Peyer's patch (tissue), 4 donors: ENCODE measurements at regions not wholly inside any gene's neighbourhood (a gene's known extent, or its start where the extent isn't known, plus 50 kb on each side); places are given as distances from the start of the nearest gene placed in this dataset.

ENCODE experiments used
- DNase-seq, 3 donors: peaks; one replicate each; pipeline ENCODE4 v3.0.0-alpha.2; 2017 to 2019
- H3K27ac ChIP-seq, 4 donors: fragments of 200-600 bp; sonication (generic); one replicate each; pipeline ENCODE4 v1.5.1; 2016 to 2019
- H3K27me3 ChIP-seq, 2 donors: fragments of 200-600 bp; sonication (generic); one replicate each; pipeline ENCODE4 v1.5.1; 2019
- H3K36me3 ChIP-seq, 3 donors: fragments of 200-600 bp; sonication (generic); one replicate each; pipeline ENCODE4 v1.5.1; 2016 to 2019
- H3K4me1 ChIP-seq, 4 donors: fragments of 200-600 bp; sonication (generic); one replicate each; pipeline ENCODE4 v1.5.1; 2016 to 2019
- H3K4me3 ChIP-seq, 4 donors: fragments of 200-600 bp; sonication (generic); 1 replicate in 3 of 4; 2 replicates in 1 of 4; pipeline ENCODE4 v1.5.1; 2016 to 2019; ENCODE audit warnings: mild to moderate bottlenecking in 1 of 4
- H3K9me3 ChIP-seq, 4 donors: fragments of 200-600 bp; sonication (generic); one replicate each; pipeline ENCODE4 v1.5.1; 2016 to 2019; ENCODE audit warnings: mild to moderate bottlenecking in 1 of 4
- POLR2A ChIP-seq, 2 donors: fragments of 450-650 bp; IDR thresholded peaks; one replicate each; pipeline ENCODE4 v1.5.1; 2017; ENCODE audit warnings: antibody characterized with exemption in 2 of 2, mild to moderate bottlenecking in 2 of 2, moderate library complexity in 2 of 2
- TF ChIP-seq, protein P1 (sequence below), 6 experiments: fragments of 450-650 bp in 4 of 6; fragments of 200-600 bp in 2 of 6; sonication (generic) in 1 of 6; IDR thresholded peaks; one replicate each; pipeline ENCODE4 v1.5.1; 2017 to 2019; ENCODE audit warnings: antibody characterized with exemption in 6 of 6, mild to moderate bottlenecking in 3 of 6, moderate library complexity in 1 of 6

- peak; percentile 42 to 73 (median 58) for DNase-seq
- no peak for TF ChIP-seq POLR2A (IDR thresholded peaks at IDR 0.05)
- TF ChIP-seq, protein P1, sequence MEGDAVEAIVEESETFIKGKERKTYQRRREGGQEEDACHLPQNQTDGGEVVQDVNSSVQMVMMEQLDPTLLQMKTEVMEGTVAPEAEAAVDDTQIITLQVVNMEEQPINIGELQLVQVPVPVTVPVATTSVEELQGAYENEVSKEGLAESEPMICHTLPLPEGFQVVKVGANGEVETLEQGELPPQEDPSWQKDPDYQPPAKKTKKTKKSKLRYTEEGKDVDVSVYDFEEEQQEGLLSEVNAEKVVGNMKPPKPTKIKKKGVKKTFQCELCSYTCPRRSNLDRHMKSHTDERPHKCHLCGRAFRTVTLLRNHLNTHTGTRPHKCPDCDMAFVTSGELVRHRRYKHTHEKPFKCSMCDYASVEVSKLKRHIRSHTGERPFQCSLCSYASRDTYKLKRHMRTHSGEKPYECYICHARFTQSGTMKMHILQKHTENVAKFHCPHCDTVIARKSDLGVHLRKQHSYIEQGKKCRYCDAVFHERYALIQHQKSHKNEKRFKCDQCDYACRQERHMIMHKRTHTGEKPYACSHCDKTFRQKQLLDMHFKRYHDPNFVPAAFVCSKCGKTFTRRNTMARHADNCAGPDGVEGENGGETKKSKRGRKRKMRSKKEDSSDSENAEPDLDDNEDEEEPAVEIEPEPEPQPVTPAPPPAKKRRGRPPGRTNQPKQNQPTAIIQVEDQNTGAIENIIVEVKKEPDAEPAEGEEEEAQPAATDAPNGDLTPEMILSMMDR (IDR thresholded peaks at IDR 0.05): peak; percentile 22 to 67 (median 56)
- no peaks in the 10 kb centered on the region for H3K9me3 ChIP-seq
- no peak overlapping the region for H3K27ac ChIP-seq
- no peaks in the 10 kb centered on the region for H3K36me3 ChIP-seq
- H3K4me3 ChIP-seq: no peak overlapping the region
- no peaks in the 10 kb centered on the region for H3K4me1 ChIP-seq
- no peaks in the 10 kb centered on the region for H3K27me3 ChIP-seq
Observed at GRCh38 chr4:143773998-143774895, 73.8 kb upstream of the FREM3 start.

DNA sequence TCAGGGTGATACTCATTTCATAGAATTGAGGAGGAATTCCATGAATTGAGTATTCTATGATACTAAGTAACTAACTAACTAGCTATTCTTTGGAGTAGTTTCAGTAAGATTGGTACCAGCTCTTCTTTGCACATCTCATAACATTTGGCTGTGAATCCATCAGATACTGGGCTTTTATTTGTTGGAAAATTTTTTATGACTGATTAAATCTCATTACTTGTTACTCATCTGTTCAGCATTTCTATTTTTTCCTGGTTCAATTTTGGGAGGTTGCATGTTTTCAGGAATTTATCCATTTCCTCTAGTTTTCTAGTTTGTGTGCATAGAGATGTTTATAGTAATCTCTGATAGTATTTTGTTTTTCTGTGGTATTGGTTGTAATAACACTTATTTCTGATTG, 70.8 kb upstream of the FREM3 start:
- no peak for DNase-seq
- Histone ChIP-seq H3K4me3 (no peak overlapping the region), H3K27me3 (no peaks in the 10 kb centered on the region), H3K27ac (no peak overlapping the region), H3K9me3 (no peaks in the 10 kb centered on the region), H3K4me1 (no peaks in the 10 kb centered on the region), H3K36me3 (no peaks in the 10 kb centered on the region)
- TF ChIP-seq POLR2A (IDR thresholded peaks at IDR 0.05): no peak
- TF ChIP-seq, protein P1 (IDR thresholded peaks at IDR 0.05): no peak

GRCh38 chr4:143768007-143768591, 67.6 kb upstream of the FREM3 start:
- Histone ChIP-seq H3K4me1 (no peaks in the 10 kb centered on the region), H3K9me3 (no peaks in the 10 kb centered on the region), H3K27me3 (no peaks in the 10 kb centered on the region), H3K4me3 (no peak overlapping the region), H3K27ac (no peak overlapping the region), H3K36me3 (no peaks in the 10 kb centered on the region)
- no peak for TF ChIP-seq POLR2A (IDR thresholded peaks at IDR 0.05)
- TF ChIP-seq, protein P1 (IDR thresholded peaks at IDR 0.05): no peak
- DNase-seq: no peak

DNA sequence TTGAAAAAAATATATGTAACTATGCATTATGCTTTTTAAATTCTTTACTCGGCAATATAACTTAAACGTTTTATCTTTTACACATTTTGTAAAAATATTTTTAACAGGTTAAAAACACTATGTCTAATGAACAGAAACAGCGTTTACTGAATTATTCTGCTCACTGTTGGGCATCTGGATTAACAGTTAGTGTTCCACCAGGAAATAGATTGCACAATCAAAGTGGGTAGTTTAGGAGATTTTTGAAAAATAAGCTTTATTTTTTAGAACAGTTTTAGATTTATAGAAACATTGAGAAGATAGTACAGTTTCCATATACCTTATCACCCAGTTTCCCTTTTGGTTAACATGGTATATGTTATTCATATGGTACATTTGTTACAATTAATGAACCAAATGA, 63.1 kb upstream of the FREM3 start:
- no peak overlapping the region for H3K27ac ChIP-seq
- H3K4me1 ChIP-seq: no peaks in the 10 kb centered on the region
- H3K4me3 ChIP-seq: no peak overlapping the region
- no peaks in the 10 kb centered on the region for H3K36me3 ChIP-seq
- no peaks in the 10 kb centered on the region for H3K9me3 ChIP-seq
- TF ChIP-seq, protein P1 (IDR thresholded peaks at IDR 0.05): no peak
- H3K27me3 ChIP-seq: no peaks in the 10 kb centered on the region
- no peak for DNase-seq

- no peak for DNase-seq
- Histone ChIP-seq H3K4me3 (no peak overlapping the region), H3K27ac (no peak overlapping the region), H3K36me3 (no peaks in the 10 kb centered on the region), H3K9me3 (no peaks in the 10 kb centered on the region), H3K27me3 (no peaks in the 10 kb centered on the region), H3K4me1 (no peaks in the 10 kb centered on the region)
- TF ChIP-seq POLR2A (IDR thresholded peaks at IDR 0.05): no peak
- TF ChIP-seq, protein P1 (IDR thresholded peaks at IDR 0.05): no peak
Observed at GRCh38 chr4:143762511-143762910, 62.0 kb upstream of the FREM3 start.
